Colonic mucosa (tissue), 4 donors: ENCODE measurements at regions not wholly inside any gene's neighbourhood (a gene's known extent, or its start where the extent isn't known, plus 50 kb on each side); places are given as distances from the start of the nearest gene placed in this dataset.

Experiments used
- DNase-seq: peaks from one replicate; pipeline ENCODE4 v3.0.0-alpha.2; 2020
- H3K27ac ChIP-seq: fragments of 200-600 bp; one replicate; pipeline ENCODE4 v1.8.0; 2021
- H3K27me3 ChIP-seq: fragments of 200-600 bp; one replicate; pipeline ENCODE4 v1.8.0; 2021
- H3K36me3 ChIP-seq: fragments of 200-600 bp; one replicate; pipeline ENCODE4 v1.8.0; 2021
- H3K4me1 ChIP-seq: fragments of 200-600 bp; one replicate; pipeline ENCODE4 v1.8.0; 2021; ENCODE audit warnings: mild to moderate bottlenecking
- H3K4me3 ChIP-seq: fragments of 200-600 bp; one replicate; pipeline ENCODE4 v1.8.0; 2021
- H3K9ac ChIP-seq, 2 donors: one replicate each; pipeline ENCODE4 v1.7.0; 2013; ENCODE audit warnings: control low read depth in 2 of 2, low read depth in 2 of 2, low read length in 2 of 2
- H3K9me3 ChIP-seq: fragments of 200-600 bp; one replicate; pipeline ENCODE4 v1.8.0; 2021
- intact Hi-C: fragments of 100-400 bp; cut with DNase I; formaldehyde crosslinking; loops from one replicate; pipeline ENCODE4 v1.14.1; 2022
- TF ChIP-seq, protein P1 (sequence below): fragments of 200-600 bp; IDR thresholded peaks from one replicate; pipeline ENCODE4 v1.8.0; 2022; ENCODE audit warnings: antibody characterized with exemption, mild to moderate bottlenecking
- donor health status: healthy.
- donor health status: DM: no; HTN: no; CAD: no.
- donor health status: DM: no; HTN: no; CAD: no.

DNA sequence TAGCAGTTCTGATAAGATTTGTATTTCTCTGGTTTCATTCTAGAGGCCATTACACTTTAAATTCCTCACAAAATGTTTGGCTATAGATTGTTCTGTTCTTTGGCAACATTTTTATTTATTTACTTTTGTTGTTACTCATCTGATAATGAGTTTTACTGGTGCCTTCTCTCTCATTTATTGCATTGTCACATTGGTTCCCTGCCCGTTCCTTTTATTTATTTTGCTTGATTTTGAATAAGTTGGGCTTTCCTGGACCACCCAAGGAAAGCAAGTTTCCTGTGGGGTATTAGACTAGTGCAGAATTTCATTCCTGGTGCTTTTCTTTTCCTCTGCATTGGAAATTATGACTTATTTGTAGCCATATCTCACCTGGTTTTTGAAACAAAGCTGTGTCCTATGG is 232.0 kb downstream of the SOCS6 start:
- no peaks in the 10 kb centered on the region for H3K9me3 ChIP-seq

DNA sequence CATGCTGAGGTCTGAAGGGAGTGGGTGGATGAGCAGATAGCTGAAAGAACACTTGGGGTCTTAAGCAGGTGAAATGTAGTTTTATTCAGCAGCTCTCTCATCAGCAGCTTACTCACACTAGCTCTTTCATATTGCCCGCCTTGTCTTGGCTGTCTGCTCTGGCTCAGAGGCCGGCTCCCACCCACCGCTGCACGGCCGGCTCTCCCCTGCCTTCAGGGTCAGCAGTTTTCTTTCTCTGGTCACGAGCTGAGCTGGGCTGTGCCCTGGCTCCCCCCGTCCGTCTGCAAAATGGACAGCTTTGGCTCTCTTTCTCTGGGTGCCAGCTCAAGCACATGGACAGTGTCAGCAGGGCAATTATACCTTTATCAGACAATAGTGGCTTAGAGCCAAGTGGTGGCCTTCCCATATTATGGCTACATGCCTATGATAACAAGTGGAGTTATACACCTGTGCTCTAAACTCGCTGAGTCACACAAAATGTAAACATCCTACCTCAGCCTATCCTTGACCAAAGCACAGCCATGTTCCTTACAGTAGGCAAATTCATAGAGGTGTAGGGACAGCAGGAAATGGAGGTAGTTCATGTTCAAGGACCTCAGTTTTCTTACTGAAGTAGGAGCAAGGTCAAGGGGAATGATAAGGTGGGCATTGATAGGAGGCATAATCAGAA is 224.8 kb downstream of the SOCS6 start:
- H3K36me3 ChIP-seq = no peaks in the 10 kb centered on the region
- no peak overlapping the region for H3K4me3 ChIP-seq
- DNase-seq = peak; percentile 23
- no peaks in the 10 kb centered on the region for H3K4me1 ChIP-seq
- H3K9ac ChIP-seq = no peak overlapping the region
- intact Hi-C loops = no loop called here
- TF ChIP-seq, protein P1, sequence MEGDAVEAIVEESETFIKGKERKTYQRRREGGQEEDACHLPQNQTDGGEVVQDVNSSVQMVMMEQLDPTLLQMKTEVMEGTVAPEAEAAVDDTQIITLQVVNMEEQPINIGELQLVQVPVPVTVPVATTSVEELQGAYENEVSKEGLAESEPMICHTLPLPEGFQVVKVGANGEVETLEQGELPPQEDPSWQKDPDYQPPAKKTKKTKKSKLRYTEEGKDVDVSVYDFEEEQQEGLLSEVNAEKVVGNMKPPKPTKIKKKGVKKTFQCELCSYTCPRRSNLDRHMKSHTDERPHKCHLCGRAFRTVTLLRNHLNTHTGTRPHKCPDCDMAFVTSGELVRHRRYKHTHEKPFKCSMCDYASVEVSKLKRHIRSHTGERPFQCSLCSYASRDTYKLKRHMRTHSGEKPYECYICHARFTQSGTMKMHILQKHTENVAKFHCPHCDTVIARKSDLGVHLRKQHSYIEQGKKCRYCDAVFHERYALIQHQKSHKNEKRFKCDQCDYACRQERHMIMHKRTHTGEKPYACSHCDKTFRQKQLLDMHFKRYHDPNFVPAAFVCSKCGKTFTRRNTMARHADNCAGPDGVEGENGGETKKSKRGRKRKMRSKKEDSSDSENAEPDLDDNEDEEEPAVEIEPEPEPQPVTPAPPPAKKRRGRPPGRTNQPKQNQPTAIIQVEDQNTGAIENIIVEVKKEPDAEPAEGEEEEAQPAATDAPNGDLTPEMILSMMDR = no peak
- H3K9me3 ChIP-seq = no peaks in the 10 kb centered on the region
- H3K27me3 ChIP-seq = no peaks in the 10 kb centered on the region
- no peak overlapping the region for H3K27ac ChIP-seq

More for the DNA sequence above, 232.0 kb downstream of the SOCS6 start:
- H3K36me3 ChIP-seq = no peaks in the 10 kb centered on the region
- no peaks in the 10 kb centered on the region for H3K4me1 ChIP-seq
- no peak overlapping the region for H3K27ac ChIP-seq
- H3K9ac ChIP-seq = no peak overlapping the region
- DNase-seq = no peak
- H3K4me3 ChIP-seq = no peak overlapping the region
- intact Hi-C loops = no loop called here
- no peaks in the 10 kb centered on the region for H3K27me3 ChIP-seq
- TF ChIP-seq, protein P1 = no peak

DNA sequence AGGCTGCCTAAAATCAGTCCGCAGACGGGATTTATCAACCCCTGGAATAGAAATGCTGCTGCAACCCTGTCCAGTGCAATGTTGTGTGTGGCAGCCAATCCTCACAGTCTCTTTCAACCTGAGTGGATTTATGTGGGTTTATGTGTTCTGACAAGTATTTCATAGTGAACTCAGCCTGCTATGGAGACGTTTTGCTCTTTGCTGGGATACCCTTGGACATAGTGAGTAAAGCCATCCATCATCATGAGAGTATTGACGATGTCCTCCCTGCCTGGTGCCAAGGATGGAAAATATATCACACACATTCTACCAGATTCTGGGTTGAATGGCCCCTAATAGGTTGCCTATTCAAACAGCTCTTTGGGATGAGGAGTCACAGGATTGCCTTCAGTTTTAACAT is 219.1 kb downstream of the SOCS6 start:
- TF ChIP-seq, protein P1 = no peak
- H3K4me3 ChIP-seq = no peak overlapping the region
- DNase-seq = no peak

DNA sequence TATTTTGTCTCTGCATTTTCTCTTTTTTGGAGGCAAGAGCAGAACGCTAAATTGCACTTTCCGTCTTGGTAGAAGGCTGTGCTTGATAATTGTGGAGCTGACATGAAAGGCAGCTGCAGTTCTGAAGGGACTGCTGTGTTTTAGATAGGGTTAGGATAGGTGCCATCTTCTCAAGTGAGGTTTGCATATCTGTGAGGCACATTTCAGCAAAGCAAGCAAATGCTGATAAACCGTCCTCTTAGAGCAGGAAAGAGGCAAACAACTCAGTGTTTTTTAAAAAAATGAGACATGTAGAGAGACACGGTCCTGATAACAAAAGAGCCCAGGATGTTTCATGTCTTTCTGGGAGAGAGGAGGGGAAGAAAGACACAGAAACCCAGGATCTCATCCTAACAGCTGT is 217.7 kb downstream of the SOCS6 start:
- Histone ChIP-seq H3K9me3 (no peaks in the 10 kb centered on the region), H3K4me1 (no peaks in the 10 kb centered on the region), H3K36me3 (no peaks in the 10 kb centered on the region), H3K27ac (no peak overlapping the region), H3K27me3 (no peaks in the 10 kb centered on the region), H3K4me3 (no peak overlapping the region), H3K9ac (no peak overlapping the region)
- no peak for DNase-seq
- intact Hi-C loops = no loop called here
- TF ChIP-seq, protein P1 = no peak

More for the DNA sequence above, 219.1 kb downstream of the SOCS6 start:
- no peak overlapping the region for H3K9ac ChIP-seq
- no peaks in the 10 kb centered on the region for H3K27me3 ChIP-seq
- no peaks in the 10 kb centered on the region for H3K4me1 ChIP-seq
- no peaks in the 10 kb centered on the region for H3K9me3 ChIP-seq
- no peak overlapping the region for H3K27ac ChIP-seq
- intact Hi-C loops = no loop called here
- no peaks in the 10 kb centered on the region for H3K36me3 ChIP-seq

DNA sequence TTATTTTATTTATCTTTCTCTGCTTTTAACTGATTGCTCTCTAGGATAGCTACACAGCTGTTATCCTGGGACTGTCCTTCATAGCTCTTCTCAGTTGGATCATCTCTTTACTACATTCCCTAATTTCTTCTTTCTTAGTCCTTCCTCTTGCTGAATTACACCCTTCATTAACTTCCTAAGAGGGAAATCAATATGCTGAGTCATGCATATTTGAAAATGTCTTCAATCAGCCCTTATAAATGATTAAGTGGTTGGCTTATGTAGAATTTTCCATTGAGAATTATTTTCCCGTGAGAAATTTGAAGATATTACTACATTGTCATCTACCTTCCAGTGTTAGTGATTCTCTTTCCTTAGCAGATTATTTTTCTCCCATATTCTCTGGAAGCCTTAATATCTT is 214.2 kb downstream of the SOCS6 start:
- H3K27me3 ChIP-seq = no peaks in the 10 kb centered on the region
- H3K9me3 ChIP-seq = no peaks in the 10 kb centered on the region
- intact Hi-C loops = no loop called here
- no peak for DNase-seq
- TF ChIP-seq, protein P1 = no peak
- no peak overlapping the region for H3K9ac ChIP-seq
- no peak overlapping the region for H3K4me3 ChIP-seq
- no peaks in the 10 kb centered on the region for H3K4me1 ChIP-seq
- H3K36me3 ChIP-seq = no peaks in the 10 kb centered on the region
- H3K27ac ChIP-seq = no peak overlapping the region
